Brain pericyte (primary cell): ENCODE measurements at regions not wholly inside any gene's neighbourhood (a gene's known extent, or its start where the extent isn't known, plus 50 kb on each side); places are given as distances from the start of the nearest gene placed in this dataset.

Source experiments
- DNase-seq: peaks from one replicate; pipeline ENCODE4 v3.0.0-alpha.2; 2012; ENCODE audit warnings: low read depth, low spot score

DNA sequence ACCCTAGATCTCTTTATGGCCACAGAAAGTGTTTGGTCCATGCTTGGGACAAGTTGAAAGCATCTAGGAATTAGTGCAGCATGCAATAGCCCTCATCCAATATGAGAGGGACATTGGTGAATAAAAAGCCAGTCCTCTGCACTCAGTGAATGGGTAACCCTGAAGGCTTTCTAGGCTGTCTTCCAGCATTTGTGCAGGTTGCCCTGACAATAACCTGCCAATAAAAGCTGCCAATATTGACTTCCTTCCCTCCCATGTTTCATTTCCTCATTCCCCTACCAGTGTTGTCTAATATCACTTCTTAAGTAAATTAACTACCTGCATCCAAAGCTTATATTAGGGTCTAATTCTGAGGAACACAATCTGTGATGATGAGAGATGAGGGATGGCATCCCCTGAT lies 563.6 kb upstream of the NEGR1 start:
- no peak for DNase-seq

DNA sequence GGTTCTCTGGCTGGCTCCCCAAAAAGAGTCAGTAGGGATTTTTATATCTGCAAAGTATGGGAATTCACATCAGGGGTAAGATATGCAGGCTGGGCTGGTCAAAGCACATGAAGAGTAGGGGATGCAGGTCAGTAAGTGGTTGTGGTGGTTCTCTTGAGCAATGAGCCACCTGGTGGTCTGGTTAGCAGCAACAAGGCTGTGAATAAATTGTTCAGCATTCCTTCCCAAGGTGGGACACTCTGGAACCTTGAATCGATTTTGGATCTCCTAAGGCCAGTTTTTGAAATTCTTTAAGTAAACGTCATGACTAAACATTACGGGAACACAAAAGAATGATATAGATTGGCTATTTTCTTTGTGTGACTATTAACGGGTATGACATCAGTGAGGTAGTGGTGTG lies 563.0 kb upstream of the NEGR1 start:
- DNase-seq = no peak

DNA sequence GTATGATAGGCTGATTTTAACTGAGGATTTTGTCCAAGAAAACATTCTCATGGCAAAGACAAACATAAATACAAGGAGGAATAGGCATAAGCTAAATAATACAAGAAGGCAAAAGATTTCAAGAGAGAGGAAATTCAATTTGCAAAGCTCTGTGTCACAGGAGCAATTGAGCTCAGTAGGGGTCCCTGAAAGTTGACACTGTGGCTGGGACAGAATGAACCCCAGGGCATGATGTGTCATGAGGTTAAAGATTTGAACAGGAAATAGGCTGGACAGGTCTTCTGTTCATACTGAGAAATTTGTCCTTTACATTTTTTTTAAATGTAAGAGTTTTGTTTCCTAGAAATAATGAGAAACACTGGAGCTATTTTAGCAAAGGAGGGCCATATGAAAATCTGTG lies 555.4 kb upstream of the NEGR1 start:
- DNase-seq = no peak

GRCh38 chr1:72830606-72831390 lies 548.5 kb upstream of the NEGR1 start:
- DNase-seq = no peak

GRCh38 chr1:72827278-72827677 lies 544.9 kb upstream of the NEGR1 start:
- DNase-seq = no peak

GRCh38 chr1:72804541-72804940 lies 522.2 kb upstream of the NEGR1 start:
- no peak for DNase-seq

DNA sequence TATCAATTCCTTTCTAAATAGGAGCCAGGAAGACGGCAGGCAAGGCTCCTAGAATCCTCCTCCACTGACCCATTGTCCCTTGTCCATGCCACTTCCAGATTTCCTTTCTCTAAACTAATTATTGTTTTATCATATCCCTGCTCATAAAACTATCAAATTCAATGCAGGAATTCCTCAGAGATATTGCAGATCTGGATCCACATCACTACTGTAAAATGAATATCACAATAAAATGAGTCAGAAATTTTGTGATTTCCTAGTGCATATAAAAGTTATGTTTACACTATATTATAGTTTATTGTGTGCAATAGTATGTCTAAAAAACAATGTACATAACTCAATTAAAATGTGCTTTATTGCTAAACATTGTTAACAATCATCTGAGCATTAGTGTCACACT lies 498.7 kb upstream of the NEGR1 start:
- no peak for DNase-seq

DNA sequence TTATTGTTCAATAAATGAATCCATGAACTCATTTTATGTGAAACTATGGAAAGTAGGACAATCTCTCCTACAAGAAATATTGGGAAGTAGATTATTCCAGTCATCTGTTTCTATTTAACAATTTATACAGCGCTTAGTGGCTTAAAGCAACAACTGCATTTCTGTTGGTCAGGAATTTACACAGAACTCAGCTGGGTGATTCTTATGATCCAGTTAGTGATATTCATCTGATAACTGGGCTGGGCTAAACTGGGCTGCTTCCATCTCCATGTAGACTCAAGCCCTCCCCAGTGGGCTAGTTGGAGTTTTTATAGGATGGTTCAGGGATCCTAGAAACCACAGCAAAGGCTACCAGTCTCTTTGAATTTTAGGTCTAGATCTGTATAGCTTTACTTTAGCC lies 497.9 kb upstream of the NEGR1 start:
- DNase-seq = no peak

DNA sequence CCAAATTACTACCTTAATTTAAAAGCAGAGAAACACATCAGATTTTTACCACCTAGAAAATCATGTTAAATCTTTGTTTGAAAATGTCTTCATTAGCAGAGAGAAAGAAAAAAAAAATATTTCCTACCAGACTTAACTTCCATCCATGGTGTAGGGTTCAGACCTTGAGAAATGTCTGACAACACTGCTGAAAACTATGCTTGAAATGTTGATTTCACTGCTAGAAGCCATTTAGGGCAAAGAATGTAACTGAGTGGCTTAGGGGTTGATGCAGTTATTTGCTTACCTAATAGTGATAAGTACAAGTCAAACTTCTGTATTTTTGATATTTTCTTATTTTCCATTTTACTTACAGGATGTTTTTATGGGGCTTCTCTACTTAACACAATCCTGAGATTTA lies 495.6 kb upstream of the NEGR1 start:
- no peak for DNase-seq

DNA sequence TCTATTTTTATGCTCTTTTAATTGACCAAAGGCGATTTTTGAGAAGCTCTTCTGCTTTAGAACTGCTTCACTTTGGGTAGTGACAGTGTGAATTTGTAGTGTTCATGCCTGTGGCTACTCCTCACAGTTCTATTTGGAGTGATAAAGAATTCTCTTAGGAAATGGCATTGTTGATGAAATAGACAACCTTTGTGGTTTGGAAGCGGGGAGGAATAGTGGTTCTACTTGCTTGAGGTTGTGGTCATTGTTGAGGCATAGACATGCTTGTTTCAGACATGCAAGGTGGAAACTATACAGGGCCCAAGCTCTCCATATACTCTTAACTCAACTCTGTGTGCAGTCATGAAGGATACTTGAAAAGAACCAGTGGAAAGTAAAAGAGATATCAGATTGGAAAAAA lies 481.1 kb upstream of the NEGR1 start:
- no peak for DNase-seq

- no peak for DNase-seq
Observed at GRCh38 chr1:72759486-72759885, 477.1 kb upstream of the NEGR1 start.

DNA sequence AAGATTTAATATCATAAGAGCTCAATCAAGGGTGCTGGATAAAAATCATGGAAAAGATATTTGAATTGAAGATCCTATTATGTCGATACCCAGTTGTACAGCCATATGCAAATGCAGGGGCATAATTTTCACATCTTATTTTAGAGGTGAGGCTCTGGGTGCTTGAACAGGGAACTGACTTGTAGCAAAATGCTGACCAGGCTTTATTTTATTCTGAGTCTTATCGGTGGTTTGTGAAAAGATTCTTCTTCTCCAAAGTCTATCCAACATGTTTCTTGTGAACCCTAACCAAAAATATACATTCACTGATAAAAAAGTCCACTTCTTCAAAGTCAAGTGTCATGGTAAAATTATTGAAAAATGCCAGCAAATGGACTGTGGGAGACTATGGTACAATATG lies 475.5 kb upstream of the NEGR1 start:
- no peak for DNase-seq

- no peak for DNase-seq
Observed at GRCh38 chr1:72745413-72745812, 463.1 kb upstream of the NEGR1 start.

DNA sequence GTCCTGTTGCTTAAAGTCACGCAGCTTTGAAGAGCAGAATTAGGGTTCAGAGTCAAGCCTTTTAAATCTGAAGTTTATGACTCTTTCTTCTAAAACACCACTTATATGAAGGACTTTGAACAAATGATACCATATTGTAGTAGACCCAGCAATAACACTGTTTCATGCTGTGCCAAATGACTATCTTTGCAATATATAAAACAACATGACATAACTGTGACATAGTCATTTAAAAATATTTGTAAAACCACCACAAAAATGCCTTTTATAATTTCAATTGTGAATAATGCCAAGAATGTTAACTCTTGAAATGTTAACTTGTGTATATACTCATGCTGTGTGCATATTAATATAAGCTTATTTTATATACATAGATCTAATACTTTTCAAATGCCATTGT lies 452.1 kb upstream of the NEGR1 start:
- no peak for DNase-seq

- DNase-seq = no peak
Observed at GRCh38 chr1:72724951-72725861, 442.9 kb upstream of the NEGR1 start.

GRCh38 chr1:72705921-72706320 lies 423.6 kb upstream of the NEGR1 start:
- DNase-seq = no peak

DNA sequence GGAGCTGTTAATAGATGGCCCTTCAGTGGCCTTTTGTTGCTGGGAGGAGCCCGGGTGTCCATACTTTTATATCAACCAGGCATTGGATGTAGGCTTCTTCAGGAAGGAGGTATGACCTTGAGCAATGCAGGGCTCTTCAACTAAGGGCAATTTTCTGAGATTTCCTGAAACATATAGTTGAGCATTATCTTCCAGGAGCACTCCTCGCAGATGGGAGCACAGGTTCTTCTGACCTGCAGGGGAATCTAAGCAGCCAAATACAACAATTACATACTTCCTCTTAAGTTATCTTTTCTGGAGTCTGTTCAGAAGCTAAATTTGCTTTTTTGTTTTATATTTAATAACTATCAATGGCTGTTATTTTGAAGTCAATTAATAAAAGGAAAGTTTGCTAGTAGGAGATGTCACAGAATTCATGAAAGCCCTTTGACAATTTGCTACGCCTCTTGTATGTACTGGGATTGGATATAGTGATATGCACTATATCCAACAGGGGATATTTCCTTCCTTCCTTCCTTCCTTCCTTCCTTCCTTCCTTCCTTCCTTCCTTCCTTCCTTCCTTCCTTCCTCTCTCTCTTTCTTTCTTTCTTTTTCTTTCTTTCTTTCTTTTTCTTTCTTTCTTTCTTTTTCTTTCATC lies 422.6 kb upstream of the NEGR1 start:
- no peak for DNase-seq

DNA sequence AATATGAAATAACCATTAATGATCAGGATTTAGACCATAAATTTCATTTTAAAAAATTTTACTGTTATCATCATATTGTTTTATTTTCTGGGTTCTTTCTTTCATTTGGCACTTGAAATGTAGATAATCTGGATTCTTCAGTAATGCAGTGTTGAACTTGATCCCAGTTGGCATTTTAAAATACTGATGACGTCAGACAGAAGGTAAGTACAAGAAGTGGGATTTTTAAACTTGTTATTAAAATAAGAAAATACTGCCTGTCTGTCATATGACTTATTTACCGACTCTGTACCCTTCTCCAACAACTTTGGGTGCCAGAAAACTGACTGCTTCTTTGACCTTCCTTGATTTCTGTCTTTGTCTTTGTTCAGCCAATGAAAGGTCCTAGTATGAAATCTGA lies 415.1 kb upstream of the NEGR1 start:
- DNase-seq = no peak

DNA sequence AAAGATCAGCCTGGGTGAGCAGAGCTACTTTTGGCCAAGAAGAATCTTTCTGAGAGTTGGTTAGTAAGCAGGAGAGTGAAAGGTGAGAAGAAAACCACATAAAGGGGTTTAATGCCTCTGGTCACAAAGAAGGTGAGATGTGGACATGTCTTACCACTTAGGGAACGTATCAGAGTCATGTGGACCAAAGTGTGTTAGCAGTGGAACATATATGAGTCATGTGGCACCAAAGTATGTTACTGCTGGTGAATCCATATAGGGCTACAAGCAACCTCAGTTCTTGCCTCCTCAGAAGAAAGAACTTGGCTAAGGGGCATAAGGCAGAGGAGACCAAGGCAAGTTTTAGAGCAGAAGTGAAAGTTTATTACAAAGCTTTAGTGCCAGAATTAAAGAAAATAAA lies 411.6 kb upstream of the NEGR1 start:
- no peak for DNase-seq

DNA sequence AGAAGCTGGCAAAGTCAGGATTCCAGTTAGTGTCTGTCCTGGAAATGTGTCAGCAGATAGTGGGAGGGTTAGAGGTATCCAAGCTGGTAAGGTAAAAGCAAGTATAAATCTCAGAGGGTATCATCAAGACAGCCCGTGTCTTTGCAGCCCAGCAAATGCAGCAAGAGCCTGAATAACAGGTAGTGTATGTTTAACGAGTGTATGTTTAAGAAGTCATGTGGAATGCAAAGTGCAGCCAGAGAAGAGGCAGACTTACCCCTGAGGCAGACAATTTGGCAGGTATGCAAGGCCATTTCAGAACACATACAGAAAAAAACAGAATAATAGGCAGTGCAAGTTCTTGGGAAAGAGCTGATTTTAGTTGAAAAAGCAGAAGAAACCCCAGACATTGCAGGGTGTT lies 411.0 kb upstream of the NEGR1 start:
- no peak for DNase-seq

DNA sequence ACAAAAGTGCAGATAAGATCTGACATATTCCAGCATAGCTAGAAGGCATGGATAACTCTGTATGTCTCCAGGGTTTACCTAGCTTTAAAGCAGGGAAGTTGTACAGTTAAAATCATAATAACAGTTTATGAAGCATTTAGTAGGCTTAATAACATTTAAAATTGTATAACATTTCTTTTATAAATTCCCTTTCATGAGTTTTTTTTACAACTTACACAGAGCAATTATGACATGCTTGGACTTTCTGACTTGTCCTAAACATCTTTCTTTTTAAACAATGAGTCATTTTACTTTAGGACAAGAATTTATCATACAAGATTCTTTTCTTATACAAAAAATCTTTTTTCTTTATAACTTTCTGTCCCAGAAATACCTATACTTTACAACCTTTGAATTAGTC lies 408.5 kb upstream of the NEGR1 start:
- no peak for DNase-seq

DNA sequence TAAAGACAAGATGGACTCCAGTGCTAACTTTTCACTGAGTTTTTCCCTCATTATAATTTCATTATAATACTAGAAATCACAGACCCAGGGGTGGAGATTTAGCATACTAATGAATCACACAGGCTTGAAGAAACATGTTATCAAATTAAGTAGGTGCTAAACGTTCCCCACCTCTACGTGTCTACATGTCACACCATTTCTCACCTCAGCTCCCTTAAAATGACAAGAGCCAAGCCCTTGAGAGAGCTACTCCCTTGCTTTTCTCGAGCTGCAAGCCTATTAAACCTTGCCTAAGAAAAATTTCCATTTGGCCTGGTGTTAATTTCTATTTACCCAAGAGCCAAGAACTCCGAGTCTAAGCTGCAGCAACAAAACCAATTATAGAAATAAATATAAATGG lies 396.3 kb upstream of the NEGR1 start:
- no peak for DNase-seq

- DNase-seq = no peak
Observed at GRCh38 chr1:72670902-72671301, 388.6 kb upstream of the NEGR1 start.
